Fibroblast of the aortic adventitia (primary cell): ENCODE measurements at regions not wholly inside any gene's neighbourhood (a gene's known extent, or its start where the extent isn't known, plus 50 kb on each side); places are given as distances from the start of the nearest gene placed in this dataset.
"Not testable (repeated sequence)": the region's sequence is repeated elsewhere in the genome, so short reads cannot be mapped to it uniquely, and the experiment has no call there.

Experiments used
- DNase-seq: peaks from one replicate; pipeline ENCODE4 v3.0.0-alpha.2; 2010; ENCODE audit warnings: low read depth
- H3K4me3 ChIP-seq: 2 replicates; pipeline ENCODE4 v1.5.1; 2011; ENCODE audit warnings: low read depth, mild to moderate bottlenecking, control low read depth, low read length, moderate library complexity
- TF ChIP-seq, protein P1 (sequence below): IDR thresholded peaks from 2 replicates; pipeline ENCODE4 v1.5.1; 2011; ENCODE audit warnings: mild to moderate bottlenecking, low read length, control low read depth, inconsistent platforms; ENCODE audit not compliant: insufficient read depth

DNA sequence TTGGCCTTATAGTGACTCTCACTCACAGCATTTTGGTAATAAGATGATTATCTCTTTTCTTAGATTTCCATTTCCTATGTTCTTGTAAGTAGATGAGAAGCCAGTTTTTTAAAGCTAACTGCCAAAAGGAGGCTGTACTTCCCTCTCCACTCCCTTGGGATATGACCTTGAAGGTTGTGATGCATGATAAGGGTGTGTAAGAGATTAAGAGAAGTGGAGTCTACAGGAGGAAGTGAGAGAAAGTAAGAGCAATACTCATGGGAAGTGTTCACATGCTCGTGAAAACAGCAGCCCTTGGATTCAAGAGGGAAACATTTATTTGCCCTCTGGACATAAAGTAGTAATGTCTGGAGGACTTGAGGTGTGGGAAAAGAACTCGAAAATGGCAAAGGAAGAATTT, 171.5 kb downstream of the EVA1A start:
- no peak overlapping the region for H3K4me3 ChIP-seq
- no peak for DNase-seq
- TF ChIP-seq, protein P1, sequence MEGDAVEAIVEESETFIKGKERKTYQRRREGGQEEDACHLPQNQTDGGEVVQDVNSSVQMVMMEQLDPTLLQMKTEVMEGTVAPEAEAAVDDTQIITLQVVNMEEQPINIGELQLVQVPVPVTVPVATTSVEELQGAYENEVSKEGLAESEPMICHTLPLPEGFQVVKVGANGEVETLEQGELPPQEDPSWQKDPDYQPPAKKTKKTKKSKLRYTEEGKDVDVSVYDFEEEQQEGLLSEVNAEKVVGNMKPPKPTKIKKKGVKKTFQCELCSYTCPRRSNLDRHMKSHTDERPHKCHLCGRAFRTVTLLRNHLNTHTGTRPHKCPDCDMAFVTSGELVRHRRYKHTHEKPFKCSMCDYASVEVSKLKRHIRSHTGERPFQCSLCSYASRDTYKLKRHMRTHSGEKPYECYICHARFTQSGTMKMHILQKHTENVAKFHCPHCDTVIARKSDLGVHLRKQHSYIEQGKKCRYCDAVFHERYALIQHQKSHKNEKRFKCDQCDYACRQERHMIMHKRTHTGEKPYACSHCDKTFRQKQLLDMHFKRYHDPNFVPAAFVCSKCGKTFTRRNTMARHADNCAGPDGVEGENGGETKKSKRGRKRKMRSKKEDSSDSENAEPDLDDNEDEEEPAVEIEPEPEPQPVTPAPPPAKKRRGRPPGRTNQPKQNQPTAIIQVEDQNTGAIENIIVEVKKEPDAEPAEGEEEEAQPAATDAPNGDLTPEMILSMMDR: no peak

- no peak for DNase-seq
- TF ChIP-seq, protein P1: no peak
- no peak overlapping the region for H3K4me3 ChIP-seq
Measured at GRCh38 chr2:75381032-75381431, 179.7 kb downstream of the EVA1A start.

DNA sequence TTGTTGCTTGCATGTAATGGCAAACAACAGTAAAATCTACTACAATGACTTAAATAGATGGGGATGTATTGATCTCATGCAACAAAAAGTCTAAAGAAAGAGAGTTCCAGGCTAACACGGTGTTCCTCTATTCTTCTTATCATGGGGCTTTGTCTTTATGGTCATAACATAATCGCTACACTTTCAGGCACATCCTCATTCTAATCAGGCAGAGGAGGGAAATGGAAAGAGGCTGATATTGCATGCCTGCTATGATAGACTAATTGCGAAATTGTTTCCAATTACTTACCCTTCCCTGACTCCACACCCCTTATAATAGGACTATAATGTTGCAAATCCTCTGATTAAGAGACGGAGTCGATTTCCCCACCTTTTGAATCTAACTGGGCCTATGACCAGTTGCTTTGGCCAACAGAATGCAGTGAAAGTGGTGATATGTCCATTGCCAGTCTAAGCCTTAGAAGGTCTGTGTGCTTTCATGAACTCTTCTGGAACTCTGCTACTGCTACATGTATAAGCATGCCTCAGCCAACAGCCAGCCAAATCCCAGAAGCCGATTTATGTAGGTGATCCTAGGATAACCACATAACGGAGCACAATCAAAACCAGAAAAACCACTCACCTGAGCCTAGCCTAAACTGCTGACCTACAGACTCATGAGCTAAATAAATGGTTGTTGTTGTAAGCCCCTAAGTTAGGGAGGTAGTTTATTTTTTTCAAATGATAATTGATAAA, 180.3 kb upstream of the TACR1 start:
- TF ChIP-seq, protein P1: no peak

DNA sequence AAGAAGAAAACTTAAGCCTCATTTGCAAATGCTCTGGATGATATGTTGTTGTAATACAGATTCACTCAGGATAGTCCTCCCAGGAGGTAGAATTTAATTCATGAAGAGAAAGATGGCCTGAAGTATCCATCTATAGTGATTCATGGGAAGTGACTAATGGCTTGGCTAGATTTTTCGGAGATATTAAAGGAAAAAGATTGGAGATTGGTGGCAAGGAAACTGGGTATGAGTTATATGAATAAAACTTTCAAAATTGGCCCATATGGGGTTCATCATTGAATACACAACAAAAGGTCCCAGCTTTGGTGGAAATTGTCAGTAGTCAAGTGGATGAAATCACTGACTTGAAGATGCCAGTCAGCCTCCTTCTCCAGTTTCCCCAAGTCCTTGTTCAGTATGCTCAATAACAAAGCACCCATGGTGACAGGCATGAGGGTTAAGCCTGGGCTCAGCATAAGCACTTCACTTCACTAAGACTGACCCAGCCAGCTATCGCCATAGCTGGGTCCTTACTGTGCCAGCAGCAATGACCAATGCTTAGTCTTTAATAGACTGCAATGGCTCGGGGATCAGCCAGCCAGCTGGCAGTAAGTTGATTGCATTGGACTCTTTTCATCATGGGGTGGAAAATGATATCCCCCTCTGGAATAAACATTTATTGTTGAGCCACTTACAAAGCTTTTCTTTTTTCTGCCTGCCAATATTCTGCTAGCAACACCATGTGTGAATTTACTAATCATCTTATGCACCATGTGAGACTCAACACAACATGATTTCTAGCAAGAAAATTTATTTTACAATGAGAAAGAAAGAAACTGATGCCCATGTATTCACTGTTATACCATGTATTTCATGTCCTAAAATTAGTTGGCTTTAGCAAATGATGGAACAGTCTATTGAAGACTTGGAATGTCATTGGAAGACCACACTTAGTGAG, 176.6 kb upstream of the TACR1 start:
- TF ChIP-seq, protein P1: no peak
- no peak overlapping the region for H3K4me3 ChIP-seq
- DNase-seq: peak; percentile 5

More for the DNA sequence above, 180.3 kb upstream of the TACR1 start:
- no peak for DNase-seq
- H3K4me3 ChIP-seq: no peak overlapping the region

DNA sequence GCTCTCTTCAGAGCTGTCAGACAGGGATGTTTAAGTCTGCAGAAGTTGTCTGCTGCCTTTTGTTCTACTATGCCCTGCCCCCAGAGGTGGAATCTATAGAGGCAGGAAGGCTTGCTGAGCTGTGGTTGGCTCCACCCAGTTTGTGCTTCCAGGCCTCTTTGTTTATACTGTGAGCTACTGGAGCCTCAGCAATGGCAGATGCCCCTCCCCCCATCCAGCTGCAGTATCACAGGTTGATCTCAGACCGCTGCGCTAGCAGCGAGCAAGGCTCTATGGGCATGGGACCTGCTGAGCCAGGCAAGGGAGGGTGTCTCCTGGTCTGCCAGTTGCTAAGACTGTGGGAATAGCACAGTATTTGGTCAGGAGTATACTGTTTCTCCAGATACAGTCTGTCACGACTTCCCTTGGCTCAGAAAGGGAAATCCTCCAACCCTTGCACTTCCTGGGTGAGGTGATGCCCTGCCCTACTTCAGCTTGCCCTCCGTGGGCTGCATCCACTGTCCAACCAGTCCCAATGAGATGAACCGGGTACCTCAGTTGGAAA, 175.2 kb upstream of the TACR1 start:
- H3K4me3 ChIP-seq, DNase-seq: not testable (repeated sequence)

DNA sequence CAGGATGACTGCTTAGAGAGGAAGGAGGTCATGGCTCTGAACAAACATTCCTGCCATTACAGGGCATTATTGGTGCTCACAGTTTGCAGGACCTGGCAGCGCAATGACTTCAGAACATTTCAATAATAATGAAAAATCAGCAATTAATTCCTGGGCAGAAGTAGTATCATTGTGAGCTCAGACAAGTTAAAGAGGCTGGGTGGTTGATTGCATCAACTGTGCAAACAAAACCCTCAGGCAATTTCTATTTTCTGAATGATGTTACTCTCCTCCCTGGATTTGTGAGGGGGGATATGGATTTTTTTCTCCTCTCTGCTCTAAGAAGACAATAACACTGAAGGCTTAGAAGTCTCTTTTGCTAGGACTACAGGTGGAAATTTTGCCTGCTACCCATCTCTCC, 168.1 kb upstream of the TACR1 start:
- H3K4me3 ChIP-seq: no peak overlapping the region
- TF ChIP-seq, protein P1: no peak
- no peak for DNase-seq

- TF ChIP-seq, protein P1: no peak
- H3K4me3 ChIP-seq: no peak overlapping the region
- no peak for DNase-seq
Measured at GRCh38 chr2:75361486-75361885, 162.2 kb upstream of the TACR1 start.
